ENCODE measurements at regions not wholly inside any gene's neighbourhood (a gene's known extent, or its start where the extent isn't known, plus 50 kb on each side); places are given as distances from the start of the nearest gene placed in this dataset.
"Not testable (repeated sequence)": the region's sequence is repeated elsewhere in the genome, so short reads cannot be mapped to it uniquely, and the experiment has no call there.

- TF ChIP-seq CTCF (IDR thresholded peaks at IDR 0.05); POLR2AphosphoS5 (IDR thresholded peaks at IDR 0.05; ENCODE audit: low read depth, low read length); SIN3A (IDR thresholded peaks at IDR 0.05; ENCODE audit: borderline replicate concordance, insufficient read depth, low read depth, low read length): not testable (repeated sequence)
- TF ChIP-seq, protein P1, sequence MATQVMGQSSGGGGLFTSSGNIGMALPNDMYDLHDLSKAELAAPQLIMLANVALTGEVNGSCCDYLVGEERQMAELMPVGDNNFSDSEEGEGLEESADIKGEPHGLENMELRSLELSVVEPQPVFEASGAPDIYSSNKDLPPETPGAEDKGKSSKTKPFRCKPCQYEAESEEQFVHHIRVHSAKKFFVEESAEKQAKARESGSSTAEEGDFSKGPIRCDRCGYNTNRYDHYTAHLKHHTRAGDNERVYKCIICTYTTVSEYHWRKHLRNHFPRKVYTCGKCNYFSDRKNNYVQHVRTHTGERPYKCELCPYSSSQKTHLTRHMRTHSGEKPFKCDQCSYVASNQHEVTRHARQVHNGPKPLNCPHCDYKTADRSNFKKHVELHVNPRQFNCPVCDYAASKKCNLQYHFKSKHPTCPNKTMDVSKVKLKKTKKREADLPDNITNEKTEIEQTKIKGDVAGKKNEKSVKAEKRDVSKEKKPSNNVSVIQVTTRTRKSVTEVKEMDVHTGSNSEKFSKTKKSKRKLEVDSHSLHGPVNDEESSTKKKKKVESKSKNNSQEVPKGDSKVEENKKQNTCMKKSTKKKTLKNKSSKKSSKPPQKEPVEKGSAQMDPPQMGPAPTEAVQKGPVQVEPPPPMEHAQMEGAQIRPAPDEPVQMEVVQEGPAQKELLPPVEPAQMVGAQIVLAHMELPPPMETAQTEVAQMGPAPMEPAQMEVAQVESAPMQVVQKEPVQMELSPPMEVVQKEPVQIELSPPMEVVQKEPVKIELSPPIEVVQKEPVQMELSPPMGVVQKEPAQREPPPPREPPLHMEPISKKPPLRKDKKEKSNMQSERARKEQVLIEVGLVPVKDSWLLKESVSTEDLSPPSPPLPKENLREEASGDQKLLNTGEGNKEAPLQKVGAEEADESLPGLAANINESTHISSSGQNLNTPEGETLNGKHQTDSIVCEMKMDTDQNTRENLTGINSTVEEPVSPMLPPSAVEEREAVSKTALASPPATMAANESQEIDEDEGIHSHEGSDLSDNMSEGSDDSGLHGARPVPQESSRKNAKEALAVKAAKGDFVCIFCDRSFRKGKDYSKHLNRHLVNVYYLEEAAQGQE (IDR thresholded peaks at IDR 0.05; ENCODE audit: insufficient read depth in 1 of 2, low read depth in 2 of 2, low read length in 1 of 2): not testable (repeated sequence)
Observed at GRCh38 chr15:84164423-84165292, 70.9 kb upstream of the GOLGA6L4 start.

Data from Panc1 (cell line).